HG03432 (cell line): ENCODE measurements at regions not wholly inside any gene's neighbourhood (a gene's known extent, or its start where the extent isn't known, plus 50 kb on each side); places are given as distances from the start of the nearest gene placed in this dataset.
"Not testable (repeated sequence)": the region's sequence is repeated elsewhere in the genome, so short reads cannot be mapped to it uniquely, and the experiment has no call there.

Experiments used
- ATAC-seq: cut with Tn5 transposase; IDR thresholded peaks from one replicate; pipeline ENCODE4 v1.9.1; 2021; ENCODE audit warnings: mild to moderate bottlenecking, moderate library complexity; ENCODE audit not compliant: unreplicated experiment

- ATAC-seq, result not testable (repeated sequence)
Observed at GRCh38 chr7:29696402-29696801, 109.9 kb upstream of the WIPF3 start.

GRCh38 chr7:29699723-29700122, 106.6 kb upstream of the WIPF3 start:
- not testable (repeated sequence) for ATAC-seq

- not testable (repeated sequence) for ATAC-seq
Observed at GRCh38 chr7:29701540-29701939, 104.8 kb upstream of the WIPF3 start.

GRCh38 chr7:29703830-29704229, 102.5 kb upstream of the WIPF3 start:
- ATAC-seq, result not testable (repeated sequence)

GRCh38 chr7:29709002-29709401, 97.3 kb upstream of the WIPF3 start:
- ATAC-seq, result not testable (repeated sequence)

GRCh38 chr7:29723127-29723526, 83.2 kb upstream of the WIPF3 start:
- ATAC-seq, result not testable (repeated sequence)

GRCh38 chr7:29723599-29723998, 82.7 kb upstream of the WIPF3 start:
- ATAC-seq, result no peak

GRCh38 chr7:29729534-29730165, 76.7 kb upstream of the WIPF3 start:
- not testable (repeated sequence) for ATAC-seq

- ATAC-seq, result no peak
Observed at GRCh38 chr7:29734246-29734731, 72.0 kb upstream of the WIPF3 start.

- ATAC-seq, result not testable (repeated sequence)
Observed at GRCh38 chr7:29747645-29748245, 58.6 kb upstream of the WIPF3 start.

- ATAC-seq, result no peak
Observed at GRCh38 chr7:29748286-29749099, 57.8 kb upstream of the WIPF3 start.

- ATAC-seq, result no peak
Observed at GRCh38 chr7:29749701-29750321, 56.5 kb upstream of the WIPF3 start.

- ATAC-seq, result not testable (repeated sequence)
Observed at GRCh38 chr7:29750373-29750940, 55.9 kb upstream of the WIPF3 start.

GRCh38 chr7:29751012-29751411, 55.3 kb upstream of the WIPF3 start:
- not testable (repeated sequence) for ATAC-seq

GRCh38 chr7:29754874-29755490, 51.3 kb upstream of the WIPF3 start:
- ATAC-seq, result no peak
